HS-5 (cell line): ENCODE measurements at regions not wholly inside any gene's neighbourhood (a gene's known extent, or its start where the extent isn't known, plus 50 kb on each side); places are given as distances from the start of the nearest gene placed in this dataset.
"Not testable (repeated sequence)": the region's sequence is repeated elsewhere in the genome, so short reads cannot be mapped to it uniquely, and the experiment has no call there.

Experiments
- DNase-seq: peaks from one replicate; pipeline ENCODE4 v3.0.0-alpha.2; 2012; ENCODE audit warnings: low read depth

GRCh38 chr9:104980039-104980654 is 52.2 kb upstream of the ABCA1 start:
- no peak for DNase-seq

- DNase-seq: no peak
These were observed 53.7 kb upstream of the ABCA1 start for GRCh38 chr9:104981543-104982129.

GRCh38 chr9:104982543-104982942 is 54.6 kb upstream of the ABCA1 start:
- DNase-seq: no peak

- DNase-seq: no peak
These were observed 55.5 kb upstream of the ABCA1 start for GRCh38 chr9:104983491-104983890.

- no peak for DNase-seq
These were observed 56.2 kb upstream of the ABCA1 start for GRCh38 chr9:104984121-104984520.

GRCh38 chr9:104984542-104984941 is 56.6 kb upstream of the ABCA1 start:
- no peak for DNase-seq

GRCh38 chr9:104984948-104985347 is 57.0 kb upstream of the ABCA1 start:
- DNase-seq: no peak

GRCh38 chr9:104986096-104986495 is 58.1 kb upstream of the ABCA1 start:
- no peak for DNase-seq

GRCh38 chr9:104987743-104988142 is 59.8 kb upstream of the ABCA1 start:
- DNase-seq: no peak

- DNase-seq: no peak
These were observed 60.6 kb upstream of the ABCA1 start for GRCh38 chr9:104988539-104988938.

- DNase-seq: peak; percentile 47
These were observed 63.4 kb upstream of the ABCA1 start for GRCh38 chr9:104991144-104991953.

GRCh38 chr9:104992659-104993058 is 64.7 kb upstream of the ABCA1 start:
- DNase-seq: no peak

GRCh38 chr9:104993291-104993963 is 65.5 kb upstream of the ABCA1 start:
- no peak for DNase-seq

- DNase-seq: no peak
These were observed 69.6 kb upstream of the ABCA1 start for GRCh38 chr9:104997536-104997935.

GRCh38 chr9:104999136-104999535 is 71.2 kb upstream of the ABCA1 start:
- no peak for DNase-seq

GRCh38 chr9:105000529-105000928 is 72.6 kb upstream of the ABCA1 start:
- not testable (repeated sequence) for DNase-seq

- DNase-seq: no peak
These were observed 76.6 kb upstream of the ABCA1 start for GRCh38 chr9:105004466-105005090.

- no peak for DNase-seq
These were observed 77.2 kb upstream of the ABCA1 start for GRCh38 chr9:105005186-105005585.

GRCh38 chr9:105006514-105006913 is 78.6 kb upstream of the ABCA1 start:
- DNase-seq: no peak

GRCh38 chr9:105007143-105007542 is 79.2 kb upstream of the ABCA1 start:
- peak; percentile 89 for DNase-seq

- not testable (repeated sequence) for DNase-seq
These were observed 82.1 kb upstream of the ABCA1 start for GRCh38 chr9:105010089-105010488.

GRCh38 chr9:105021917-105022316 is 94.0 kb upstream of the ABCA1 start:
- DNase-seq: no peak
